ENCODE measurements at regions not wholly inside any gene's neighbourhood (a gene's known extent, or its start where the extent isn't known, plus 50 kb on each side); places are given as distances from the start of the nearest gene placed in this dataset.
"Not testable (repeated sequence)": the region's sequence is repeated elsewhere in the genome, so short reads cannot be mapped to it uniquely, and the experiment has no call there.

DNA sequence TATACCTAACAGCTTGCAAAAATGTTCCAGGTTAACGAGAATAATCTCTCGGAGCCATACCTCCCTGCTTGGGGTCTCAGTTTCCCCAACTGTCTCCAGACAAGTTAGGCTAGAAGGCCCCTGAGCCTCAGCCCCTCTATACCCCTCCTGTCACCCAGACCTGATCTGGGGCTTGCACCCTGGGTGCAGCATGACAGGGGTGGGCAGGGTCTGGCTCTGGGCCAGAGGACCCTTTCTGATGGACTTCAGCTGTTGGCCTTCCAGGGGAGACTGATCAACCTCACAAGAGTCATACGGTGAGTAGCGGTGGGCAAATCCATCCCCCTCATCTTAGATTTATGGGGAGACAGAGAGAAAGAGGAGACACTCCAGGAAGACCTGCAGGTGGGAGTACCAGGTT lies 416.9 kb downstream of the GOLGA6L6 start:
- H3K56ac ChIP-seq (ENCODE audit: low read length); H3K23ac ChIP-seq (ENCODE audit: low read length); H3K4me1 ChIP-seq (ENCODE audit: control insufficient read depth, low read depth, low read length); H3K9ac ChIP-seq (ENCODE audit: low read length); H3K4me3 ChIP-seq (ENCODE audit: low read length); H2BK5ac ChIP-seq (ENCODE audit: low read length); H2BK120ac ChIP-seq (ENCODE audit: low read depth, low read length); H2AK5ac ChIP-seq (ENCODE audit: low read length); H4K8ac ChIP-seq (ENCODE audit: low read depth, low read length); H3K79me1 ChIP-seq (ENCODE audit: low read length); DNase-seq; H3K27me3 ChIP-seq (ENCODE audit: insufficient read depth, low read length, poor library complexity); H3K27ac ChIP-seq (ENCODE audit: low read depth, low read length); H3K4ac ChIP-seq (ENCODE audit: low read depth, low read length); H3K79me2 ChIP-seq (ENCODE audit: control insufficient read depth, insufficient read depth, low read length); H3K4me2 ChIP-seq (ENCODE audit: low read length); H3K18ac ChIP-seq (ENCODE audit: low read length); H2BK15ac ChIP-seq (replicated peaks; ENCODE audit: low read depth); H4K5ac ChIP-seq (ENCODE audit: low read length); H3K36me3 ChIP-seq (ENCODE audit: control insufficient read depth, insufficient read depth, low read length): not testable (repeated sequence)
- no CpG with 5 or more reads among the region's 4 CpGs for WGBS (ENCODE audit: extremely low coverage, insufficient coverage, low lambda C conversion rate)

DNA sequence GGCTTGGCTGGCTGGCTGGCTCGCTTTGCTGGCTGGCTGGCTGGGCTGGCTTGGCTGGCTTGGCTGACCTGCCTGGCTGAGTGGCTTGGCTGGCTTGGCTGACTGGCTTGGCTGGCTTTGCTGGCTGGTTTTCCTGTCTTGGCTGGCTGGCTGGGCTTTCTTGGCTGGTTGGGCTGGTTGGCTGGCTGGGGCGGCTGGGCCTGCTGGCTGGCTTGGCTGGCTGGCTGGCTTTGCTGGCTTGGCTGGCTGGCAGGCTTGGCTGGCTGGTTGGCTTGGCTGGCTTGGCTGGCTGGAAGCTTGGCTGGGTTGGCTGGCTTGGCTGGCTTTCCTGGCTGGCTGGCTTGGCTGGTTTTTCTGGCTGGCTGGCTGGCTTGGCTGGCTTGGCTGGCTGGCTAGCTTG lies 435.6 kb downstream of the GOLGA6L6 start:
- H2BK120ac ChIP-seq (ENCODE audit: low read depth, low read length), result no peak overlapping the region
- no peaks in the 10 kb centered on the region for H3K79me1 ChIP-seq (ENCODE audit: low read length)
- WGBS (ENCODE audit: extremely low coverage, insufficient coverage, low lambda C conversion rate), result no CpG with 5 or more reads among the region's 2 CpGs
- no peak overlapping the region for H3K4ac ChIP-seq (ENCODE audit: low read depth, low read length)
- H3K4me3 ChIP-seq (ENCODE audit: low read length), result no peak overlapping the region
- no peak overlapping the region for H3K23ac ChIP-seq (ENCODE audit: low read length)
- no peak overlapping the region for H2BK5ac ChIP-seq (ENCODE audit: low read length)
- H4K8ac ChIP-seq (ENCODE audit: low read depth, low read length), result no peak overlapping the region
- no peak overlapping the region for H2AK5ac ChIP-seq (ENCODE audit: low read length)
- no peak overlapping the region for H3K18ac ChIP-seq (ENCODE audit: low read length)
- no peaks in the 10 kb centered on the region for H3K27me3 ChIP-seq (ENCODE audit: insufficient read depth, low read length, poor library complexity)
- no peak overlapping the region for H3K4me2 ChIP-seq (ENCODE audit: low read length)
- no peaks in the 10 kb centered on the region for H3K4me1 ChIP-seq (ENCODE audit: control insufficient read depth, low read depth, low read length)
- no peaks in the 10 kb centered on the region for H3K79me2 ChIP-seq (ENCODE audit: control insufficient read depth, insufficient read depth, low read length)
- no peak overlapping the region for H3K56ac ChIP-seq (ENCODE audit: low read length)
- H3K27ac ChIP-seq (ENCODE audit: low read depth, low read length), result no peak overlapping the region
- no peaks in the 10 kb centered on the region for H3K36me3 ChIP-seq (ENCODE audit: control insufficient read depth, insufficient read depth, low read length)
- H2BK15ac ChIP-seq (replicated peaks; ENCODE audit: low read depth), result no peak overlapping the region
- no peak overlapping the region for H3K9ac ChIP-seq (ENCODE audit: low read length)
- peak; percentile 0 for DNase-seq
- no peak overlapping the region for H4K5ac ChIP-seq (ENCODE audit: low read length)

DNA sequence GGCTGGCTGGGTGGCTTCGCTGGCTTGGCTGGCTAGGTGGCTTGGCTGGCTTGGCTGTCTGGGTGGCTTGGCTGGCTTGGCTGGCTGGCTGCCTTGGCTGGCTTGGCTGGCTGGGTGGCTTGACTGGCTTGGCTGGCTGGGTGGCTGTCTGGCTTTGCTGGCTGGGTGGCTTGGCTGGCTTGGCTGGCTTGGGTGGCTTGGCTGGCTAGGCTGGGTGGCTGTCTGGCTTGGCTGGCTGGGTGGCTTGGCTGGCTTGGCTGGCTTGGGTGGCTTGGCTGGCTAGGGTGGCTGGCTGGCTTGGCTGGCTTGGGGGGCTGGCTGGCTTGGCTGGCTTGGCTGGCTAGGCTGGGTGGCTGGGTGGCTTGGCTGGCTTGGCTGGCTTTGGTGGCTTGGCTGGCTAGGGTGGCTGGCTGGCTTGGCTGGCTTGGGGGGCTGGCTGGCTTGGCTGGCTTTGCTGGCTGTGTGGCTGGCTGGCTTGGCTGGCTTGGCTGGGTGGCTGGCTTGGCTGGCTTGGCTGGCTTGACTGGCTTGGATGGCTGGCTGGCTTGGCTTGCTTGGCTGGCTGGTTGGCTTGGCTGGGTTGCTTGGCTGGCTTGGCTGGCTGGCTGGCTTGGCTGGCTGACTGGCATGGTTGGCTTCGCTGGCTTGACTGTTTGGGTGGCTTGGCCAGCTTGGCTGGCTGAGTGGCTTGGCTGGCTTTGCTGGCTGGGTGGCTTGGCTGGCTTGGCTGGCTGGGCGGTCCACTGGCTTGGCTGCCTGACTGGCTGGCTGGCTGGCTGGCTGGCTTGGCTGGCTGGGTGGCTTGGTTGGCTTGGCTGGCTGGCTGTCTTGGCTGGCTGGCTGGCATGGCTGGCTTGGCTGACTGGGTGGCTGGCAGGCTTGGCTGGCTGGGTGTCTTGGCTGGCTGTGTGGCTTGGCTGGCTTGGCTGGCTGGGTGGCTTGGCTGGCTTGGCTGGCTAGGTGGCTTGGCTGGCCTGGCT lies 436.3 kb downstream of the GOLGA6L6 start:
- not testable (repeated sequence) for H3K27ac ChIP-seq (ENCODE audit: low read depth, low read length); H3K79me2 ChIP-seq (ENCODE audit: control insufficient read depth, insufficient read depth, low read length); H3K9ac ChIP-seq (ENCODE audit: low read length); H3K4me1 ChIP-seq (ENCODE audit: control insufficient read depth, low read depth, low read length); H2BK5ac ChIP-seq (ENCODE audit: low read length); H3K23ac ChIP-seq (ENCODE audit: low read length); H3K56ac ChIP-seq (ENCODE audit: low read length); H4K5ac ChIP-seq (ENCODE audit: low read length); H3K27me3 ChIP-seq (ENCODE audit: insufficient read depth, low read length, poor library complexity); H3K79me1 ChIP-seq (ENCODE audit: low read length); H2AK5ac ChIP-seq (ENCODE audit: low read length); H3K18ac ChIP-seq (ENCODE audit: low read length); H3K4me3 ChIP-seq (ENCODE audit: low read length); H4K8ac ChIP-seq (ENCODE audit: low read depth, low read length); DNase-seq; H3K4ac ChIP-seq (ENCODE audit: low read depth, low read length); H2BK120ac ChIP-seq (ENCODE audit: low read depth, low read length); H3K4me2 ChIP-seq (ENCODE audit: low read length); H2BK15ac ChIP-seq (replicated peaks; ENCODE audit: low read depth); H3K36me3 ChIP-seq (ENCODE audit: control insufficient read depth, insufficient read depth, low read length)
- no CpG with 5 or more reads among the region's 3 CpGs for WGBS (ENCODE audit: extremely low coverage, insufficient coverage, low lambda C conversion rate)

DNA sequence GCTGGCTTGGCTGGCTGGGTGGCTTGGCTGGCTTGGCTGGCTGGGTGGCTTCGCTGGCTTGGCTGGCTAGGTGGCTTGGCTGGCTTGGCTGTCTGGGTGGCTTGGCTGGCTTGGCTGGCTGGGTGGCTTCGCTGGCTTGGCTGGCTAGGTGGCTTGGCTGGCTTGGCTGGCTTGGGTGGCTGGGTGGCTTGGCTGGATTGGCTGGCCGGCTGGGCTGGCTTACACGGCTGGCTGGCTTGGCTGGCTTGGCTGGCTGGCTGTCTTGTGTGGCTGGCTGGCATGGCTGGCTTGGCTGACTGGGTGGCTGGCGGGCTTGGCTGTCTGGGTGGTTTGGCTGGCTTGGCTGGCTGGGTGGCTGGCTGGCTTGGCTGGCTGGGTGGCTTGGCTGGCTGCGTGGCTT lies 437.0 kb downstream of the GOLGA6L6 start:
- H2BK5ac ChIP-seq (ENCODE audit: low read length); H2BK120ac ChIP-seq (ENCODE audit: low read depth, low read length); H3K4me1 ChIP-seq (ENCODE audit: control insufficient read depth, low read depth, low read length); H4K8ac ChIP-seq (ENCODE audit: low read depth, low read length); H3K27ac ChIP-seq (ENCODE audit: low read depth, low read length); H3K23ac ChIP-seq (ENCODE audit: low read length); H3K79me1 ChIP-seq (ENCODE audit: low read length); H3K27me3 ChIP-seq (ENCODE audit: insufficient read depth, low read length, poor library complexity); H3K4me3 ChIP-seq (ENCODE audit: low read length); H3K79me2 ChIP-seq (ENCODE audit: control insufficient read depth, insufficient read depth, low read length); H3K36me3 ChIP-seq (ENCODE audit: control insufficient read depth, insufficient read depth, low read length); DNase-seq; H3K4ac ChIP-seq (ENCODE audit: low read depth, low read length); H3K4me2 ChIP-seq (ENCODE audit: low read length); H2BK15ac ChIP-seq (replicated peaks; ENCODE audit: low read depth); H3K56ac ChIP-seq (ENCODE audit: low read length); H2AK5ac ChIP-seq (ENCODE audit: low read length); H3K18ac ChIP-seq (ENCODE audit: low read length); H3K9ac ChIP-seq (ENCODE audit: low read length); H4K5ac ChIP-seq (ENCODE audit: low read length): not testable (repeated sequence)
- no CpG with 5 or more reads among the region's 6 CpGs for WGBS (ENCODE audit: extremely low coverage, insufficient coverage, low lambda C conversion rate)

DNA sequence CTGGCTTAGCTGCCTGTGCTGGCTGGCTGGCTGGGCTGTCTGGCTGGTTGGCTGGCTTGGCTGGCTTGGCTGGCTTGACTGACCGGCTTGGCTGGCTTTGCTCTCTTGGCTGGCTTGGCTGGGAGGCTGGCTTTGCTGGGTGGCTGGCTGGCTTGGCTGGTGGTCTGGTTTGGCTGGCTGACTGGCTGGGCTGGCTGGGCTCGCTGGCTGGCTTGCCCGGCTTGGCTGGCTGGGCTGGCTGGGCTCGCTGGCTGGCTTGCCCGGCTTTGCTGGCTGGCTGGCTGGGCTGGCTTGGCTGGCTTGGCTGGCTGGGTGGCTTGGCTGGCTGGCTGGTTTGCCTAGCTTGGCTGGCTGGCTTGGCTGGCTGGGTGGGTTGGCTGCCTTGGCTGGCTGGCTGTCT lies 438.7 kb downstream of the GOLGA6L6 start:
- WGBS (ENCODE audit: extremely low coverage, insufficient coverage, low lambda C conversion rate), result no CpG with 5 or more reads among the region's 5 CpGs
- H3K4me2 ChIP-seq (ENCODE audit: low read length); DNase-seq: not testable (repeated sequence)

DNA sequence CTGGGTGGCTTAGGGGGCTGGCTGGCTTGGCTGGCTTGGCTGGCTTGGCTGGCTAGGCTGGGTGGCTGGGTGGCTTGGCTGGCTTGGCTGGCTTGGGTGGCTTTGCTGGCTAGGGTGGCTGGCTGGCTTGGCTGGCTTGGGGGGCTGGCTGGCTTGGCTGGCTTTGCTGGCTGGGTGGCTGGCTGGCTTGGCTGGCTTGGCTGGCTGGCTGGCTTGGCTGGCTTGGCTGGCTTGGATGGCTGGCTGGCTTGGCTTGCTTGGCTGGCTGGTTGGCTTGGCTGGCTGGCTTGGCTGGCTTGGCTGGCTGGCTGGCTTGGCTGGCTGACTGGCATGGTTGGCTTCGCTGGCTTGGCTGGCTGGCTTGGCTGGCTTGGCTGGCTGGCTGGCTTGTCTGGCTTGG lies 439.4 kb downstream of the GOLGA6L6 start:
- H3K79me2 ChIP-seq (ENCODE audit: control insufficient read depth, insufficient read depth, low read length); H3K4ac ChIP-seq (ENCODE audit: low read depth, low read length); H4K5ac ChIP-seq (ENCODE audit: low read length); H3K4me3 ChIP-seq (ENCODE audit: low read length); H3K27ac ChIP-seq (ENCODE audit: low read depth, low read length); H3K23ac ChIP-seq (ENCODE audit: low read length); H2BK120ac ChIP-seq (ENCODE audit: low read depth, low read length); H2AK5ac ChIP-seq (ENCODE audit: low read length); H3K18ac ChIP-seq (ENCODE audit: low read length); H3K27me3 ChIP-seq (ENCODE audit: insufficient read depth, low read length, poor library complexity); H3K4me2 ChIP-seq (ENCODE audit: low read length); H4K8ac ChIP-seq (ENCODE audit: low read depth, low read length); H3K56ac ChIP-seq (ENCODE audit: low read length); H3K4me1 ChIP-seq (ENCODE audit: control insufficient read depth, low read depth, low read length); DNase-seq; H2BK15ac ChIP-seq (replicated peaks; ENCODE audit: low read depth); H2BK5ac ChIP-seq (ENCODE audit: low read length); H3K36me3 ChIP-seq (ENCODE audit: control insufficient read depth, insufficient read depth, low read length); H3K9ac ChIP-seq (ENCODE audit: low read length); H3K79me1 ChIP-seq (ENCODE audit: low read length): not testable (repeated sequence)
- WGBS (ENCODE audit: extremely low coverage, insufficient coverage, low lambda C conversion rate), result no CpG with 5 or more reads among the region's 1 CpG

More for the DNA sequence above, 438.7 kb downstream of the GOLGA6L6 start:
- H3K18ac ChIP-seq (ENCODE audit: low read length); H3K9ac ChIP-seq (ENCODE audit: low read length); H2BK5ac ChIP-seq (ENCODE audit: low read length); H3K23ac ChIP-seq (ENCODE audit: low read length); H2BK15ac ChIP-seq (replicated peaks; ENCODE audit: low read depth); H3K4ac ChIP-seq (ENCODE audit: low read depth, low read length); H2BK120ac ChIP-seq (ENCODE audit: low read depth, low read length); H4K5ac ChIP-seq (ENCODE audit: low read length); H4K8ac ChIP-seq (ENCODE audit: low read depth, low read length); H3K4me1 ChIP-seq (ENCODE audit: control insufficient read depth, low read depth, low read length); H3K79me1 ChIP-seq (ENCODE audit: low read length); H3K36me3 ChIP-seq (ENCODE audit: control insufficient read depth, insufficient read depth, low read length); H3K27me3 ChIP-seq (ENCODE audit: insufficient read depth, low read length, poor library complexity); H3K79me2 ChIP-seq (ENCODE audit: control insufficient read depth, insufficient read depth, low read length); H3K4me3 ChIP-seq (ENCODE audit: low read length); H3K56ac ChIP-seq (ENCODE audit: low read length); H3K27ac ChIP-seq (ENCODE audit: low read depth, low read length); H2AK5ac ChIP-seq (ENCODE audit: low read length): not testable (repeated sequence)

Data from mesendoderm (in vitro differentiated cells).